ENCODE measurements at regions not wholly inside any gene's neighbourhood (a gene's known extent, or its start where the extent isn't known, plus 50 kb on each side); places are given as distances from the start of the nearest gene placed in this dataset.

DNA sequence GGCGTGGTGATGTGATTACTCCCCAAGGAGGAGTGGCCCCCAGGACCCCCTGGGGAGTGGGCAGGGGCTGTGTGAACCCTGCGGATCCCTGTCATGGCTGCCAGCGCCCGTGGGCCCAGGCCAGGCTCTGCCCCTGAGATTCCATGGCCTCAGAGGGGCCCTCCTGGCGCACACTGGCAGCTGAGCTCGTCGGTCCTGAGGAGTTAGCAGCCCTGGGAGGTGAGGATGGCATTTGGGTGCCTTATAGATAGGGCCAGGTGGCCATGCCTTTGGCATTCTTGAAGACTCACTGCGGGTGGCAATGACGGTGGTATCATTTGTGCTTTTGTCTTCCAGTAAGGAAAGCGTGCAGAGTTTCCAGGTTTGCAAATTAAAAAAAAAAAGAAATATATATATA is 146.8 kb upstream of the GSE1 start:
- DNase-seq: no peak

DNA sequence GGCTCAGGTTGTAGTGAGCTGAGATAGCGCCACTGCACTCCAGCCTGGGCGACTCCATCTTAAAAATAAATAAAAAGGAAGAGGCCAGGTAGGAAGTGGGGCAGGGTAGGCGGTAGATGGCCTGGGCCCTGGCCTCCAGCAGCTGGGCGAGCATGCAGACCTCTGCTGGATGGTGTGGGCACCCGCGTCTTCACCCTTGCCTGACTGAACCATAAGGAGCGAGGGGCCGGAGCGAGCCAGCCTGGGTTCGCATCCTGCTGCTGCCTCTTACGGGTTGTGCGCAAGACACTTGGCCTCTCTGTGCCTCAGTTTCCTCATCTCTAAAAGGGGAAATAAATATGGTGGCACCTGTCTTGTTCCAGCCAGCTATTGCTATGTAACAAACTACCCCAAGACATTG is 146.1 kb upstream of the GSE1 start:
- no peak for DNase-seq

DNA sequence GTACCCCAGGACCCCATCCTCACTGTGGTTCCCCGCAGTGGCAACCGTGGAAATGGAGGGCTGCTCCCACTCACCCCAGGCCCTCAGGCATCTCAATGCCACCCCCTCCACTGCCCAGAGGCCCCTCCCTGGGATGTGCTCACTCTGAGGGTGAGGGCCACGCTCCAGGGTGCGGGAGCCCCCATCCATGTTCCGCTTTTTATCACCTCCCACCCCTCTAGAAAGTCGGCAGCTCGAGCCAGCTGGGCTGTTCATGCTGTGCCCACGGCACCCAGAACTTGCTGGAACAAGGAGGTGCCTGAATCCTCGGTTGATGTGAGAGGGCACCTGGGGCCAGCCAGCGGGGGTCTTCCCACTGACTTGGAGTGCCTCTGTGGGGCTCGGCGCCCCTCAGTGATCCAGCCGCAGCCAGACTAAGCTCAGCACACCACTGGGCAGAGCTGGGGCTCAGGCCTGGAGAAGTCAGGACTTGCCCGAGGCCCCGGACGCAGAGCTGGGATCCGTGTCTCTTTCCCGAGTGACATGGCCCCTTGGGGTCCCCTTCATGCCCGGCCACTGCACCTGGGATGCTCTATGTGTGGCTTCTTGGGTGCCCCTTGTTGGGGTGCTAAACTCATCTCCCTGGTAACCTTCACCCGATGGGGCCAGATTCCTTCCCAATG is 143.1 kb upstream of the GSE1 start:
- DNase-seq: no peak

DNA sequence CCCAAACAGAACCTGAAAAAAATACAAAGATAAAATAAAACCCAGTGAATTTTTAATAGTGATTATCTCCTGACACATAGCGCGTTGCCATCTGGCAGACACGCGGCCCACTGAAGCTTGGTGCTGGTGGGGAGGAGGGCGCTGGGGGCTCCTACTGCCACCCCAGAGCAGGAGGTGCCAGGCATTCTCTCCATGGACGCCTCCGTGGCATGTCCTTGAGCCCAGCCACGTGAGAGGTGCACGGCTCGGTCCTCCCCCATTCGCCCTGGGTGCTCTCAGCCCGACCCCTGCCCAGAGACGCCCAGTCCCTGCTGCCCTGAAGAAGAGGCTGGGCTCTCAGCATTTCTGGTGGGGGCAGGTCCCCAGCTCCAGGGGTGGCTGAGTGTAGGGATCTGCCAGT is 142.2 kb upstream of the GSE1 start:
- peak; percentile 65 for DNase-seq

DNA sequence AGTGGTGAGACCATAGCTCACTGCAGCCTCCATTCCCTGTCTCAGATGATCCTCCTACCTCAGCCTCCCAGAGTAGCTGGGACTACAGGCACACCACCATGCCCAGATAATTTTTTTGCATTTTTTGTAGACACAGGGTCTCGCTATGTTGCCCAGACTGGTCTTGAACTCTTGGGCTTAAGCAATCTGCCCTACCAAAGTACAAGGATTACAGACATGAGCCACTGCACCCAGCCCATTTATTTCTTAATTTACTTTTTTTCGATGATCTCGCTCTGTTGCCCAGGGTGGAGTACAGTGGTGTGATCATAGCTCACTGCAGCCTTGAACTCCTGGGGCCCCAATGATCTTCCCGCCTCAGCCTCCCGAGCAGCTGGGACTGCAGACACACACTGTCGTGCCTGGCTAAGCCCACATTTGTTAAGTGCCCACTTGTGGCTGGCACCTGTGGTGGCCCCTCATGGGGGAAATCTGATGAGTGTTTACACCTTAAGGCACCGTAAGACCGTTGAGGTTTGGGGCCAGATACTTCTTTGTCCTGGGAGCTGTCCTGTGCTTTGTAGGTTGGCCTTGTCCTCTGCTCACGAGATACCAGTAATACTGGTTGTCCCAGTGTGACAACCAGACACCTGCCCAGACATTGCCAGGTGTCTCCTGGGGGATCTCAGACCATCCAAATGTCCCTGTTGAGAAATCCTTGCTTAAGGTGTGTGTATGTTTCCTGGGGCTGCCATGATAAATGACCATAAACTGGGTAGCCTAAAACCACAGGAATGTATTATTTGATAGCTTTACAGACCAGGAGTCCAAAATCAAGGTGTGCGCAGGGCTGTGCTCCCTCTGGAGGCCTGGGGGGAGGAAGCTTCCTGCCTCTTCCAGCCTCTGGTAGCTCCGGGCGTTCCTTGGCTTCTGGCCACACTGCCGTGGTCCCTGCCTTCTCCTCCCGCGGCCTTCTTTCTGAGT is 141.4 kb upstream of the GSE1 start:
- peak; percentile 64 for DNase-seq

DNA sequence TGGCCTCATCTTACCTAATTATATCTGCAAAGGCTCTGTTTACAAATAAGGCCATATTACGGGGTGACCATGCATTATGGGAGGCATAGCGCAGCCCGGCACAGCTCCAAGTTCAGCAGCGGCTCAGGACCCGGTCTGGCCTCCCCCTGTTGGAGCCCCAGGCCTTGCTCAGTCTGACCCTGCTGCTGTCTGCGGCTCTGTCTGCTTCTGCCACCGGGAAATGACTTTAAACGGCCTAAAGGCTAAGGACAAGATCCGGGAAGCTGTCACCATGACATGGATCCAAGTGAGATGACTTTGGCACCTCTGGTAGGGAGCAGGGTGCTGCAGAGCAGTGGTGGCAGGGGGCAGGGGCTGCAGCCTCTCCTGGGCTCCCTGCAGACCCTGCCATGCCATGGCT is 140.6 kb upstream of the GSE1 start:
- no peak for DNase-seq

DNA sequence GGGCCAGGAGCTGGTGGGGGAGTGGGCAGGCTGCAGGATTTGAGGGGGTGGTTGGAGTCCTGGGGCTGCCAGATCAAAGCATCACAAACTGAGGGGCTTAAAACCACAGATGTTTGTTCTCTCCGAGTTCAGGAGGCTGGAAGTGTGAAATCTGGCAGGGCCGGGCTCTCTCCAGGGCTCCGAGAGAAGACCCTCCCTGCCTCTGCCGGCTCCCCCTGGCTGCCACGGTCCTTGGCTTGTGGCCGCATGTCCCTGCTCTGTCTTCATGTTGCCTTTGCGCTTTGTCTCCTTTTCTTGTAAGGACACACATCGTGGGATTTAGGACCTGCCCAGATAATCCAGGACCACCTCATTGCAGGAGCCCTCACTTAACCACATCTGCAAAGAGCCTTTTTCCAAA is 139.8 kb upstream of the GSE1 start:
- no peak for DNase-seq

DNA sequence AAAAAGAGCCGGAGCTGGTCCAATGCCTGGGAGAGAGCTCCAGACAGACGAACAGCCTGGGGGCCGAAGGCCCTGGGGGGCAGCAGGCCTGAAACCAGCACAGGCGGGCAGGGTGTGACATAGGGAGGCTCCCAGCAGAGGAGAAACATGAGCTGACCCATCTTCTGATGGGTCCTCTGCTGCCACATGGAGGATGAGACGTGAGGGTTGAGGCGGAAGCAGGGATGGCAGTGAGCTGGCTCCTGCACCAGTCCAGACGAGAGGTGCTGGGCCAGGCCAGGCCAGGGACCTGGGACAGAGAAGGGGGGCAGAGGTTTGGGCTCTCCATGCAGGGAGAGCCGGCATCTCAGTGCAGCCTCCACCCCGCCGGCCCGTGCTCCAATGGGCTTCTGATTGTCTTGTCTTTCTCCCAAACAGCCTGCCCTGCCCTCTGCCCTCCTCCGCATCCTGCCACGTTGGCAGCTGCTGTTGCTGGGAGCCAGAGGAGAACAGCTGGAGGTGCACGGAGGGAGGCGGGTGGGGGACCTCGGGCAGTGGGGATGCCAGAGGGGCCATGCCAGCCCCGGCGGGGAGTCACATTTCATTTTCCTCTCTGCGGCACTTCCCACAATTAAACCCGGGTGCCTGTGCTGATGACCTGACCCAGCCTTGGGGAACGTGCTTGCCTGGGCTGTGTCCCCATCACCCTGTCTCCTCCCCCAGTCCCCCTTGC is 139.1 kb upstream of the GSE1 start:
- peak; percentile 50 for DNase-seq

DNA sequence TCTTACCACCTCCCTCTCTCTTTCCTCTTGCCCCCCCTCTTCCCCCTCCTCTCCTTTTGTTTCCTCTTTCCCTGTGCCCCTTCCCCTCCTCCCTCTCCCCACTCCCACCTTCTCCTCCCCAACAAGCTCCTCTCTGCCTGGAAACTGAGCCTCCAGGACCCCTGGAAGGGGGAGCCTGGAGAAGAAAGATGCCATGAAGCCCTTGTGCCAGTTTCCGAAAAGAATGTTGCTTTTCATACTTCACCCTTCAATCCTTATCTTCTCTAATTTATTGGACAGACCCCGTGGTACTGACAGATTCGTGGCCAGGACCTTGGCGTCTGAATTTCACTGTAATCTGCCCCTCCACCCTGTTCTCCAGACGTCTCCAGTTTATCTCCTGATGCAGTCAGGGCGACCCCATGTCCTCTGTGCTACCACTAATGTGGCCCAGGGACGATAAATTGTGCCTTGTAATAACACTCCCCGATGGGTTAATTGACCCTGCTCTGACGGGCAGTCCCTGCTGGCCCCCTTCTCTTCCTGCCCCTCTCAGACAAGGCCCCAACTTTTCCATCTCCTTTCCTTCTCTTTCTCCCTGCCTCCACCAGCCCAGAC is 138.4 kb upstream of the GSE1 start:
- DNase-seq: no peak

DNA sequence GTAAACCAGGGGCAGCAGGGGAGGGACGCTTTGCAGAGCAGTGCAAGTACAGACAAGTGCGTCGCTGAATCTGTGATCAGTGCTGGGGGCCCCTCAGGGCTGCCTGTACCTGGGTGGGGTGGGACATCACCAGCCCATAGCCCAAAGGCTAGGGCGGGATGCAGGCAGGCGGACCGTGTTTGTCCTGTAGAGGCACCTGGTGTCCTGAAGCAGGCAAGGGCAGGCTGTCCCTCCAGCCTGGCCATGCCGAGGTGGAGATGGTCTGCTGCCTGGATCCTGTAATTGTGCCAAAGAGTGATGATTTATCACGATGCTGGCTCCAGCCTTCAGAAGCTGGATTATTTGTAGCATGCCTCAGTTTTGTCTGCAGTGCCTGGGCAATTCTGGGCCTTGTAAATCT is 137.9 kb upstream of the GSE1 start:
- DNase-seq: no peak

DNA sequence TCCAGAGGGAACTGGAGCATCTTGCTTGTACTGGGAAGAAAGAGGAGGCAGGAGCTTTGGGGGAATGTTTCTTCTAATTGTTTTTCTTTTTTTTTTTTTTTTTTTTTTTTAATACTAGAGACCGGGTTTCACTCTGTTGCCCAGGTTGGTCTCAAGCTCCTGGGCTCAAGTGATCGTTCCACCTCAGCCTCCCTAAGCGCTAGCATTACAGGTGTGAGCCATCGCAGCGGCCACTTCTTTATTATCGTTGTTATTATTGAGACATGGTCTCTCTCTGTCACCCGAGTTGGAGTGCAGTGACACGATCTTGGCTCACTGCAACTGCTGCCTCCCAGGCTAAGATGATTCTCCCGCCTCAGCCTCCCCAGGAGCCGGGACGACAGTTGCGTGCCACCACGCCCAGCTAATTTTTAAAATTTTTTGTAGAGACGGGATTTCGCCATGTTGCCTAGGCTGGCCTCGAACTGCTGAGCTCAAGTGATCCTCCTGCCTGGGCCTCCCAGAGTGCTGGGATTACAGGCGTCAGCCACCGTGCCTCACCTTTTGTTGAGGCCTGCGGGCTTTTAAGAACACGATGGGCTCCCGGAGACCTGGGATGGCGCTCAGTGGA is 137.3 kb upstream of the GSE1 start:
- DNase-seq: no peak

DNA sequence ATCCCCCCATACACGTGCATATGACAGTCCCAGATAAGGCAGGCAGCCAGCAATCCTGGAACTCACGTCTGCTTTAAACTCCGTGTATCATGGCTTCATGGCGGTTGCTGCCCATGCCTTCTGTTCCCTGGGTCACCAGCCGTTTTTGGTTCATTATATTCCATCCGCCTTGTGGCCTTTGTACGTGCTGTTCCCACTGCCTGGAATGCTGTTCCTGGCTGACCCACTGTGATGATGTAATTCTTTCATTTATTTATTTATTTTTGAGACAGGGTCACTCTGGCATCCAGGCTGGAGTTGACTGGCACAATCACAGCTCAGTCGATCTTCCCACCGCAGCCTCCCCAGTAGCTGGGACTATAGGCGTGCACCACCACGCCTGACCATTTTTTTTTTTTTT is 136.7 kb upstream of the GSE1 start:
- DNase-seq: no peak

DNA sequence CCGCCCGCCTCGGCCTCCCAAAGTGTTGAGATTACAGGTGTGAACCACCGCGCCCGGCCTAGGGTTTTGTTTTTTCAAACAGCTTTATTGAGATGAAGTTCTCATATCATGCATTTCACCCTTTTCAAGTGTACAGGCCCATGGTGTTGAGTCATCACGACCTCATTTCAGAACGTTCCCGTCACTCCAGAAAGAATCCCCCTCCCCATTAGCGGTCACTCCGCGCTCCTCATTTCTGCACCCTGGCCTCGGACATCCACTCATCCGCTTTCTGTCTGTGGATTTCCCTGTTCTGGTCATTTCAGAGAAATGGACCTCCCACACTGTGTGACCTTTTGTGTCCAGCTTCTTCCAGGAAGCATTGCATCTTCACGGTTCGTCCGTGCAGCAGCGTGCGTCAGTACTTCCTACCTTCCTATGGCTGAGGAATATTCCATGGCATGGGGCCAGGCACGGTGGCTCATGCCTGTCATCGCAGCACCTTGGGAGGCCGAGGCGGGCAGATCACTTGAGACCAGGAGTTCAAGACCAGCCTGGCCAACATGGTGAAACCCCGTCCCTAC is 135.2 kb upstream of the GSE1 start:
- DNase-seq: no peak

DNA sequence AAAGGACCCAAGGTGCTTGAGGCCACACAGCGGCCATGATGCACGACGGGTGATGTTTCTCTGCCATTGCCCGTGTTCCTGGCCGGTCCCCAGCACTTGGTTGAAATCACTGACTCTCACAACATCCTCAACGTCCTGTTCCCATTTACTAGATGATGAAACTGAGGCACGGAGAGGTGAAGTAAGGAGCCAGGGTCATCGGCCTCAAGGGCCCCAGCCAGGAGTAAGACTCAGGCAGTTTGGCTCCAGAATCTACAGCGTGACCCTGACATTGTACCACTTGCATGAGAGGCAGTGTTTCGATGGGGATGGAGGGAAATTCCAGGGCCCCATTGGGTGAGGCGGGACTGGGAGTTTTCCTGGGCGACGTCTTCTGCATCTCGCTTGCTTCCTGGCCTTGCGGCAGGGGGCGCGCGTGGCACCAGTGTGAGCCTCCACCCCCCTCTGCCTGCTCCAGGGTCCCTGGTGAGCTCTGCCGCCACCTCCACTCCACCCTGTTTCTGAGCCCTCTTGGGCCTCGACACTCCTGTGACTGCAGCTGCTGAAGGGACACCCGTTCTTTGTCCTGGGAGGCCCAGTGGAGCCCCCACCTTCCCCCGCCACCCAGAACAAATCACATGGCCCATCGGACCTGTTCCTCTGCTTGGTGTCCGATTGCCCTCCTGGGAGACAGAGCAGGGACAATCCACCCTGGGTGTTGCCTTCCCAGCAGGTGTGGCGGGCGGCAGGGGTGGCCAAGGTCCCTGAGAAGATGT is 133.0 kb upstream of the GSE1 start:
- peak; percentile 68 for DNase-seq

DNA sequence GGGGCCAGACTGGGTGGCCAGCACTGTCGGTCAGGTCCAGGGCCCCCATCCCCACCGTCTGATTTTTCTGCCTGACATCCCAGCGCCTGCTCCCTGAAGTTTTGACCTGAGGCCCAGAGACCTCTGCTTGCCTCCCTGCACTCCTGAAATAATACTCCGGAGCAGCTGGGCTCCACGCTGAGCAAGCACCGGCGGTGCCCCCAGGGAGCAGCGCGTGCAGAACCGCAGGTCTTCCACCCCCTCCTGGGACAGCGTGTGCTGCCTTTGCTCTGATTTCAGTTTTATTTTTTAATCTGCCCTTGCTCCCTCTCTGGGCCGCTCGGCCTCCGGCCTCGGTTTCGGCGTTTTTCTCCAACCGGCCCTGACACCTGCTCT is 132.4 kb upstream of the GSE1 start:
- DNase-seq: peak; percentile 68

DNA sequence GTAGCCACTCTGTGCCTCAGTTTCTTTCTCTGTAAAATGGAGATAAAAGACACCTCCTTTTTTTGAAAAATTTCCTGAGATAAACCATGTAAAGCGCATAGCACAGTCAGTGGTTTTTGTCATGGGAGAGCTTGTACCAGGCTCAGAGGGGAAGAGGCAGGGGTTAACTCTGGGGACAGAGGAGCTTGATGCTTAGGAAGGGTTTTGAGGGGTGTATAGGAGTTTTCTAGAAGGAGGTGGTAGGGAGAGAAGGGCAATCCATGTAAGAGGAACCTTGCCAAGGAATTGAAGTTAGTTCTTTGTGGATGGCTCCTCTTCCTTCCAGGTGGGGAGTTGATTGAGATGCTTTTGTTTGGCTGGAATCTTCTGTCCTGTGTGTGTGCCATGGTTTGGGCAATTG is 131.9 kb upstream of the GSE1 start:
- no peak for DNase-seq

DNA sequence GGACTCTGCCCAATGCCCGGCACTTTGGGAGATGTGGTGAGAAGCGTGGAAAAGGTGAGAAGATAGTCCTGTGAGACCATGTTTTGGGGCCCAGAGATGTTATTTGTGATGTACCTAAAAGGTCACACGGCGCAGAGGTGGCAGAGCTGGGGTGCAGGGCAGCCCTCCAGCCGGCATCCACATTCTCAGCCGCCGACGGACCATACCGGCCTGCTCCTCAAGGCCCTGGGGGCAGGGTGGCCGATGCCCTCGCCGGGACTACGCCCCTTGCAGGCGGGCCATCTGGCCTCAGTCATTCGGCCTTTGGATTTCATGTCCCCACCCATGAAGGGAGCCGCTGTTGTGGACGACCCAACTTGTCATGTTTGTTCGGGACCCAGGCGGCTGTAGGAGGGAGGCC is 131.4 kb upstream of the GSE1 start:
- DNase-seq: no peak

DNA sequence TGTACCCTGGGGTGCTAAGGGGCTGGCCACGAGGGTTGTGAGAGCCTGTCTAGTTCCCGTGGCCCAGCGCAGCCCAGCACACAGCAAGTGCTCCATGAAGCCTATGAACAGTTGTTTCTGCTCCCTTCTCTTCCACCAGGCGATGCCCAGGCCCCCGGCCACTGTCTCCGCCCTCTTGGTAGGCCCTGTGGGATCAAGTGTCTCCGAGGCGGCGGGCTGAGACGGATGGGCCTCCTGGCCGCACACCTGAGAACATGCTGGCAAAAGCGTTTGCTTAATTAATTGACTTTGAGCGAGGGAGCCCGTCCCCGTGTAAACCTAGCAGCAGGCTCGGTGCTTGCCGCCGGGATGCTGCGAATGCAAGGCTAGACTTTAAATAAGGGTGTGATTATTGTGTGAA is 129.7 kb upstream of the GSE1 start:
- DNase-seq: peak; percentile 82

DNA sequence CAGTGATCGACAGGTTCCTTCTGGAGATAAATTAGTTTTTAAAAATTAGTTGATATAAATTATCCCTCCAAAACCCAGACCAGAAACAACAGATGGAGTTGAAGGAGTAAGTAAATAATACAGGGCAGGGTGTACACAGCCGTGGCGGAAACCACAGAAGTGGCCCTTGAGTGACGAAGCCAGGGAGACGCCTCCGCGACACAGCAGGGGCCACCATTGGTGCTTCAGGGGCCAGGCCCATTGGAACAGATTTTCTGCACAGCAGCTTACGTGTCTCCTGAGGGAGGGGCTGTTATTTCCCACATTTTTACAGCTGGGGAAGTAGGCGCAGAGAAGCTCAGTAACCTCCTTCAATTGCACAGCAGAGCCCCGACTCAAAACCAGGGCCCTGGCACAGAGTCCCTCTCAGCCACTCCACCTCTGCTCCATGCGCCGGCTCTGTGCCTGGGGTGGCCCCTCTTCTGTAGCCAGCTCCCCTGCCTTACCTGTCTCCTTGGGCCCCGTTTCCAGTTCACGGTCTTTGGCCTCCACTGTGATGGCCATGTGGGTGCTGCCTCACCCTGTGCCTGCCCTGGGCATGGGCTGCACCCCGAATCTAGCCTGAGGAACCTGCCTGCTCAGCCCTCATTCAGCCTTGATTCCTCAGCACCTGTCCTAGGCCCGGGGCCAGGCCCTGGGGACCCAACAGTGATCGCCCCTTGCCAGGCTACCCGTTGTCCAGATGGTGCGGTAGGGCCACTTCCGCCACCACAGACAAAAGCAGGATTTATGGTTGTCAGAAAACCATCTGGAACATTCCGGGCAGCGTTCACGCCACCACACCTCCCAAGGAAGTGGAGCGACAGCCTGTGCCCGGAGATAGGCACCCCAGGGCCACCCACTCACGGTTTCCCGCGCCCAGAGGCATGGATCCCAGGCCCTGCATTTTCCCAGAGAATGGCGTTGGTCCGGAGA is 128.5 kb upstream of the GSE1 start:
- DNase-seq: peak; percentile 95

DNA sequence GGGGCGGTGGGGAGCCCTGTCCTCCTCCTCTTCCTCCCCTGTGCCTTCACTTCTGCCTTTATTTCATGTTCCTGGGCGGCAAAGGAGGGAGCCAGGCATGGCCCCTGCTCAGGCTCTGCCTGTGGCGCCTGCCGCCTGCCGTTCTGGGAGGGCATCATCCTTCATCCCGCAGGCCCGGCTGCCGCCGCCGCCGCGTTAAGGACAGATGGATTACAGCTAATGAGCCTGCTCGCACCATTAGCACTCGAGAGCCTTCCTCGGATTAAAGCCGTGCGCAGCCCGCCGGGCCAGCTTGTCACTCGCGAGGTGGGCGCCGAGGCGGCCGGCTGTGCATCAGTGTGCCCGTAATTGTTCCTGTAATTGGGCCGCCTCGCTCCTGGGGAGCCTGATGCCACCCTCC is 127.7 kb upstream of the GSE1 start:
- peak; percentile 91 for DNase-seq

Measured in NCI-H1092 treated with DMSO at 0.1 percent for 48 hours (cell line).